Trophoblast cell (in vitro differentiated cells and primary cell): ENCODE measurements at regions not wholly inside any gene's neighbourhood (a gene's known extent, or its start where the extent isn't known, plus 50 kb on each side); places are given as distances from the start of the nearest gene placed in this dataset.

Experiments used
- DNase-seq, 2 donors: peaks; one replicate each; pipeline ENCODE4 v3.0.0-alpha.2; 2016
- H2AFZ ChIP-seq: 2 replicates; pipeline ENCODE4 v1.6.1; 2013; ENCODE audit warnings: low read length, moderate library complexity, mild to moderate bottlenecking; ENCODE audit not compliant: insufficient read depth, poor library complexity
- H2AK5ac ChIP-seq: 2 replicates; pipeline ENCODE4 v1.6.1; 2013; ENCODE audit warnings: mild to moderate bottlenecking, low read length
- H2BK120ac ChIP-seq: 2 replicates; pipeline ENCODE4 v1.6.1; 2013; ENCODE audit warnings: low read length, mild to moderate bottlenecking, moderate library complexity; ENCODE audit not compliant: insufficient read depth, poor library complexity
- H2BK12ac ChIP-seq: 2 replicates; pipeline ENCODE4 v1.6.1; 2013; ENCODE audit warnings: mild to moderate bottlenecking, low read length, moderate library complexity
- H2BK5ac ChIP-seq: 2 replicates; pipeline ENCODE4 v1.6.1; 2013; ENCODE audit warnings: low read length, low read depth, moderate library complexity, mild to moderate bottlenecking; ENCODE audit not compliant: poor library complexity
- H3K14ac ChIP-seq: 2 replicates; pipeline ENCODE4 v1.6.1; 2013; ENCODE audit warnings: mild to moderate bottlenecking, low read length
- H3K18ac ChIP-seq: 2 replicates; pipeline ENCODE4 v1.6.1; 2013; ENCODE audit warnings: mild to moderate bottlenecking, low read length
- H3K23ac ChIP-seq: 2 replicates; pipeline ENCODE4 v1.6.1; 2013; ENCODE audit warnings: low read length
- H3K27ac ChIP-seq: 2 replicates; pipeline ENCODE4 v1.5.1; 2013; ENCODE audit warnings: low read depth, mild to moderate bottlenecking, inconsistent platforms, low read length, moderate library complexity
- H3K27me3 ChIP-seq: 2 replicates; pipeline ENCODE4 v1.6.1; 2013; ENCODE audit warnings: inconsistent platforms, mild to moderate bottlenecking, low read length, moderate library complexity; ENCODE audit not compliant: insufficient read depth
- H3K36me3 ChIP-seq, 2 experiments: 1 replicate in 1 of 2; 2 replicates in 1 of 2; pipeline ENCODE4 v1.6.1; 2013; ENCODE audit warnings: low read length in 2 of 2, mild to moderate bottlenecking in 2 of 2, moderate library complexity in 1 of 2; ENCODE audit not compliant: insufficient read depth in 2 of 2, control insufficient read depth in 1 of 2
- H3K4ac ChIP-seq: 2 replicates; pipeline ENCODE4 v1.6.1; 2013; ENCODE audit warnings: low read depth, mild to moderate bottlenecking, low read length, moderate library complexity
- H3K4me1 ChIP-seq, 2 experiments: 1 replicate in 1 of 2; 2 replicates in 1 of 2; pipeline ENCODE4 v1.6.1; 2013; ENCODE audit warnings: low read length in 2 of 2, mild to moderate bottlenecking in 2 of 2, moderate library complexity in 1 of 2; ENCODE audit not compliant: insufficient read depth in 2 of 2, control insufficient read depth in 1 of 2
- H3K4me2 ChIP-seq: 2 replicates; pipeline ENCODE4 v1.6.1; 2013; ENCODE audit warnings: inconsistent platforms, mild to moderate bottlenecking, low read length, moderate library complexity
- H3K4me3 ChIP-seq: 2 replicates; pipeline ENCODE4 v1.5.1; 2013; ENCODE audit warnings: mild to moderate bottlenecking, low read depth, low read length, inconsistent platforms
- H3K79me1 ChIP-seq: one replicate; pipeline ENCODE4 v1.6.1; 2013; ENCODE audit warnings: low read length
- H3K79me2 ChIP-seq: 2 replicates; pipeline ENCODE4 v1.6.1; 2013; ENCODE audit warnings: low read length, mild to moderate bottlenecking; ENCODE audit not compliant: control insufficient read depth, insufficient read depth, poor library complexity
- H3K9ac ChIP-seq: 2 replicates; pipeline ENCODE4 v1.6.1; 2013; ENCODE audit warnings: mild to moderate bottlenecking, low read length
- H3K9me3 ChIP-seq: 2 replicates; pipeline ENCODE4 v1.6.1; 2013; ENCODE audit warnings: low read depth, mild to moderate bottlenecking, control low read depth, inconsistent platforms, low read length; ENCODE audit not compliant: insufficient read depth
- H4K12ac ChIP-seq: 2 replicates; pipeline ENCODE4 v1.6.1; 2013; ENCODE audit warnings: low read depth, mild to moderate bottlenecking, low read length, moderate library complexity
- H4K8ac ChIP-seq: 2 replicates; pipeline ENCODE4 v1.6.1; 2013; ENCODE audit warnings: low read depth, mild to moderate bottlenecking, low read length, moderate library complexity
- H4K91ac ChIP-seq: one replicate; pipeline ENCODE4 v1.6.1; 2013; ENCODE audit warnings: low read depth, mild to moderate bottlenecking, low read length, moderate library complexity
- WGBS: extraction: QIAGEN DNeasy Blood & Tissue Kit; methylation state at CpG from one replicate; pipeline ENCODE4 v1.1.7; 2013; ENCODE audit warnings: missing lambda C conversion rate; ENCODE audit not compliant: insufficient read length, insufficient coverage; ENCODE audit errors: extremely low coverage; 5-methylcytosine and 5-hydroxymethylcytosine counted together

GRCh38 chr12:22794017-22794416 is 169.0 kb downstream of the ETNK1 start:
- no CpG with 5 or more reads among the region's 1 CpG for WGBS
- Histone ChIP-seq H2BK5ac (no peak overlapping the region), H3K18ac (no peak overlapping the region), H3K79me2 (no peaks in the 10 kb centered on the region), H3K14ac (no peak overlapping the region), H3K79me1 (no peaks in the 10 kb centered on the region), H2BK120ac (no peak overlapping the region), H2AFZ (no peak overlapping the region), H3K9me3 (no peaks in the 10 kb centered on the region), H3K27ac (no peak overlapping the region), H3K4ac (no peak overlapping the region), H2AK5ac (no peak overlapping the region), H4K91ac (no peak overlapping the region), H3K9ac (no peak overlapping the region), H3K4me3 (no peak overlapping the region), H3K27me3 (no peaks in the 10 kb centered on the region), H4K8ac (no peak overlapping the region), H3K23ac (no peak overlapping the region), H3K36me3 (no peaks in the 10 kb centered on the region), H2BK12ac (no peak overlapping the region), H3K4me1 (no peaks in the 10 kb centered on the region), H3K4me2 (no peak overlapping the region), H4K12ac (no peak overlapping the region)
- no peak for DNase-seq

DNA sequence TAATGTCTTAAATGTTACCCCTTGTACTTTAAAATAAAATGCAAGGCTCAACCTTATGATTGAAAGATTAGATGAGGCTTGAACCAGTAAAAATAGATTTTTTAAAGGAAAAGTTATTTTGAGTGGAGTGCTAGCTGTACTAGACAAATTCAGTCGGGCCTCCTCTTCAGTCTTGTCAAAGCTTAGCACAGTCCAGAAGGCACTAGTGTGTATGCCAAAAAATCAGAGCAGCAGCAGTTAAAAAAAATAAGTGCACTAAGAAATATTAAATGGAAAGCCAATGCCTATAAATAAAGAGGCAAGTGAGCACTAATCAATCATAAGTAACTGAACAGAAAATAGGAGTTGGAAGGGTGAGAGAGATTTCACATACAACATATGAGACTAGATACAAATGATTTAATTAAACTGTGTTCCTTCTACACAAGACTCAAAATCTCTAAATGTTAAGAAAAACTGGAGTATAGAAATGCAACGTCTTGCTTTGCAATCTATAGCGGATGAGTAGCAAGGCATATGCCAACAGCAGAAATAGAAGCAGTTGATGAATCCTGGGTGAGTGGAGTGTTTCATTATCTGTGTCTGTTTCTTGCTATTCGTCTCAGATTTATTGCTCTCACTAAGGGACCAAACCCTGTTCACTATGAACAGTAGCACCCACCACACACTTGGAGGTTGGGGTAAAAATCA is 172.1 kb downstream of the ETNK1 start:
- Histone ChIP-seq H2BK5ac (no peak overlapping the region), H3K9me3 (no peaks in the 10 kb centered on the region), H3K23ac (no peak overlapping the region), H4K8ac (no peak overlapping the region), H3K27ac (no peak overlapping the region), H2AFZ (no peak overlapping the region), H3K14ac (no peak overlapping the region), H3K4me1 (no peaks in the 10 kb centered on the region), H3K4me3 (no peak overlapping the region), H3K79me2 (no peaks in the 10 kb centered on the region), H2AK5ac (no peak overlapping the region), H3K4ac (no peak overlapping the region), H2BK12ac (no peak overlapping the region), H3K9ac (no peak overlapping the region), H3K27me3 (no peaks in the 10 kb centered on the region), H2BK120ac (no peak overlapping the region), H3K4me2 (no peak overlapping the region), H3K79me1 (no peaks in the 10 kb centered on the region), H3K36me3 (no peaks in the 10 kb centered on the region), H4K91ac (no peak overlapping the region), H3K18ac (no peak overlapping the region), H4K12ac (no peak overlapping the region)
- no CpG with 5 or more reads among the region's 4 CpGs for WGBS
- no peak for DNase-seq

- Histone ChIP-seq H3K4me1 (no peaks in the 10 kb centered on the region), H3K79me2 (no peaks in the 10 kb centered on the region), H2BK120ac (no peak overlapping the region), H3K79me1 (no peaks in the 10 kb centered on the region), H4K8ac (no peak overlapping the region), H3K14ac (no peak overlapping the region), H3K27ac (no peak overlapping the region), H3K9ac (no peak overlapping the region), H2AFZ (no peak overlapping the region), H3K23ac (no peak overlapping the region), H3K36me3 (no peaks in the 10 kb centered on the region), H2AK5ac (no peak overlapping the region), H3K4me3 (no peak overlapping the region), H3K4me2 (no peak overlapping the region), H2BK5ac (no peak overlapping the region), H4K91ac (no peak overlapping the region), H2BK12ac (no peak overlapping the region), H3K4ac (no peak overlapping the region), H4K12ac (no peak overlapping the region), H3K27me3 (no peaks in the 10 kb centered on the region), H3K18ac (no peak overlapping the region), H3K9me3 (no peaks in the 10 kb centered on the region)
- DNase-seq: no peak
- no CpG with 5 or more reads among the region's 2 CpGs for WGBS
These were observed 172.7 kb downstream of the ETNK1 start for GRCh38 chr12:22797701-22798100.

DNA sequence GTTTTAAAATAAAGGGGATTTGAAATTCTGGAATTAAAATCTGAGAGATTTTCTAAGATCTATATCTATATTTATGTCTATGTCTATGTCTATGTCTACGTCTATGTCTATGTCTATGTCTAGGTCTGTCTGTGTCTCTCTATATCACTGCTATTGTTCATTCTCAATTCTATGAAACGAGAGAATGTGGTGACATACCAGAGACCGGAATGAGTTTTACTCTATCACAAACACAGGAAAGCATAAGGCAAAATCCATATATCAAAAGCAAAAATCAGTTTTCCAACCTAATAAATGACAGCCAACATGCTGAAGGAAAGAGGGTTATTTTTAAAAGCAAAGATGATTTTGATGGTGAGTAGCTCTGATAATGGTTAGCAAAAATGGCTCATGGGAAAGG is 173.1 kb downstream of the ETNK1 start:
- H3K36me3 ChIP-seq: no peaks in the 10 kb centered on the region
- H3K18ac ChIP-seq: no peak overlapping the region
- H4K91ac ChIP-seq: no peak overlapping the region
- no peak overlapping the region for H3K4me3 ChIP-seq
- no peak overlapping the region for H2BK12ac ChIP-seq
- no peaks in the 10 kb centered on the region for H3K79me2 ChIP-seq
- no peak overlapping the region for H2BK120ac ChIP-seq
- no peak overlapping the region for H3K14ac ChIP-seq
- no peak overlapping the region for H4K12ac ChIP-seq
- H3K9ac ChIP-seq: no peak overlapping the region
- H3K4ac ChIP-seq: no peak overlapping the region
- peaks cover 0 to 2% of the 10 kb centered on the region in 2 experiments for H3K4me1 ChIP-seq
- no peak overlapping the region for H2AK5ac ChIP-seq
- H2AFZ ChIP-seq: no peak overlapping the region
- H3K27ac ChIP-seq: no peak overlapping the region
- H3K9me3 ChIP-seq: no peaks in the 10 kb centered on the region
- no peak for DNase-seq
- no peak overlapping the region for H4K8ac ChIP-seq
- no peak overlapping the region for H3K23ac ChIP-seq
- no peak overlapping the region for H3K4me2 ChIP-seq
- no peaks in the 10 kb centered on the region for H3K79me1 ChIP-seq
- WGBS: no CpG with 5 or more reads among the region's 3 CpGs
- no peak overlapping the region for H2BK5ac ChIP-seq
- no peaks in the 10 kb centered on the region for H3K27me3 ChIP-seq
